ENCODE measurements at regions not wholly inside any gene's neighbourhood (a gene's known extent, or its start where the extent isn't known, plus 50 kb on each side); places are given as distances from the start of the nearest gene placed in this dataset.

GRCh38 chr2:128689971-128690370 is 371.3 kb upstream of the HS6ST1 start:
- ATAC-seq (no peak), DNase-seq (ENCODE audit: low spot score) (peak; percentile 30)
- intact Hi-C loops (cut with DNase I), result no loop called here

GRCh38 chr2:128690431-128690830 is 371.8 kb upstream of the HS6ST1 start:
- DNase-seq (ENCODE audit: low spot score) (no peak), ATAC-seq (no peak)
- intact Hi-C loops (cut with DNase I), result no loop called here

- intact Hi-C loops (cut with DNase I), result no loop called here
- DNase-seq (ENCODE audit: low spot score), result no peak
- ATAC-seq, result no peak
These were observed 372.2 kb upstream of the HS6ST1 start for GRCh38 chr2:128690869-128691268.

- DNase-seq (ENCODE audit: low spot score) (no peak), ATAC-seq (no peak)
- intact Hi-C loops (cut with DNase I), result no loop called here
These were observed 372.9 kb upstream of the HS6ST1 start for GRCh38 chr2:128691526-128691925.

GRCh38 chr2:128692895-128693742 is 374.5 kb upstream of the HS6ST1 start:
- DNase-seq (ENCODE audit: low spot score), result no peak
- ATAC-seq, result no peak
- intact Hi-C loops (cut with DNase I), result no loop called here

- intact Hi-C loops (cut with DNase I), result no loop called here
- DNase-seq (ENCODE audit: low spot score), result no peak
- ATAC-seq, result no peak
These were observed 375.0 kb upstream of the HS6ST1 start for GRCh38 chr2:128693743-128694029.

- ATAC-seq (no peak), DNase-seq (ENCODE audit: low spot score) (no peak)
- intact Hi-C loops (cut with DNase I), result no loop called here
These were observed 377.1 kb upstream of the HS6ST1 start for GRCh38 chr2:128695646-128696220.

GRCh38 chr2:128696421-128696820 is 377.8 kb upstream of the HS6ST1 start:
- ATAC-seq (no peak), DNase-seq (ENCODE audit: low spot score) (no peak)
- intact Hi-C loops (cut with DNase I), result no loop called here

- intact Hi-C loops (cut with DNase I), result no loop called here
- ATAC-seq (no peak), DNase-seq (ENCODE audit: low spot score) (no peak)
These were observed 382.8 kb upstream of the HS6ST1 start for GRCh38 chr2:128701418-128701817.

GRCh38 chr2:128702616-128703015 is 383.9 kb upstream of the HS6ST1 start:
- DNase-seq (ENCODE audit: low spot score), result no peak
- no peak for ATAC-seq
- intact Hi-C loops (cut with DNase I), result no loop called here

- no peak for DNase-seq (ENCODE audit: low spot score)
- ATAC-seq, result no peak
- intact Hi-C loops (cut with DNase I), result no loop called here
These were observed 389.6 kb upstream of the HS6ST1 start for GRCh38 chr2:128708106-128708816.

- DNase-seq (ENCODE audit: low spot score) (no peak), ATAC-seq (no peak)
- intact Hi-C loops (cut with DNase I), result no loop called here
These were observed 391.6 kb upstream of the HS6ST1 start for GRCh38 chr2:128710242-128710641.

- intact Hi-C loops (cut with DNase I), result no loop called here
These were observed 392.1 kb upstream of the HS6ST1 start for GRCh38 chr2:128710729-128711128.

GRCh38 chr2:128714285-128714684 is 395.6 kb upstream of the HS6ST1 start:
- ATAC-seq, result peak; percentile 63
- intact Hi-C loops (cut with DNase I), result no loop called here
- no peak for DNase-seq (ENCODE audit: low spot score)

More at GRCh38 chr2:128710729-128711128, 392.1 kb upstream of the HS6ST1 start:
- DNase-seq (ENCODE audit: low spot score) (no peak), ATAC-seq (no peak)

GRCh38 chr2:128714851-128715312 is 396.2 kb upstream of the HS6ST1 start:
- DNase-seq (ENCODE audit: low spot score), result no peak
- ATAC-seq, result no peak
- intact Hi-C loops (cut with DNase I), result no loop called here

GRCh38 chr2:128715360-128715759 is 396.7 kb upstream of the HS6ST1 start:
- no peak for ATAC-seq
- no peak for DNase-seq (ENCODE audit: low spot score)
- intact Hi-C loops (cut with DNase I), result no loop called here

GRCh38 chr2:128716299-128716721 is 397.6 kb upstream of the HS6ST1 start:
- intact Hi-C loops (cut with DNase I), result no loop called here
- DNase-seq (ENCODE audit: low spot score) (no peak), ATAC-seq (no peak)

GRCh38 chr2:128717758-128718710 is 399.4 kb upstream of the HS6ST1 start:
- DNase-seq (ENCODE audit: low spot score) (no peak), ATAC-seq (no peak)
- intact Hi-C loops (cut with DNase I), result no loop called here

Data from sciatic nerve (tissue), 2 donors.